Peyer's patch (tissue), 4 donors: ENCODE measurements at regions not wholly inside any gene's neighbourhood (a gene's known extent, or its start where the extent isn't known, plus 50 kb on each side); places are given as distances from the start of the nearest gene placed in this dataset.

Source experiments
- POLR2A ChIP-seq, 2 donors: fragments of 450-650 bp; IDR thresholded peaks; one replicate each; pipeline ENCODE4 v1.5.1; 2017; ENCODE audit warnings: antibody characterized with exemption in 2 of 2, mild to moderate bottlenecking in 2 of 2, moderate library complexity in 2 of 2
- TF ChIP-seq, protein P1 (sequence below), 6 experiments: fragments of 450-650 bp in 4 of 6; fragments of 200-600 bp in 2 of 6; sonication (generic) in 1 of 6; IDR thresholded peaks; one replicate each; pipeline ENCODE4 v1.5.1; 2017 to 2019; ENCODE audit warnings: antibody characterized with exemption in 6 of 6, mild to moderate bottlenecking in 3 of 6, moderate library complexity in 1 of 6

- TF ChIP-seq, protein P1, sequence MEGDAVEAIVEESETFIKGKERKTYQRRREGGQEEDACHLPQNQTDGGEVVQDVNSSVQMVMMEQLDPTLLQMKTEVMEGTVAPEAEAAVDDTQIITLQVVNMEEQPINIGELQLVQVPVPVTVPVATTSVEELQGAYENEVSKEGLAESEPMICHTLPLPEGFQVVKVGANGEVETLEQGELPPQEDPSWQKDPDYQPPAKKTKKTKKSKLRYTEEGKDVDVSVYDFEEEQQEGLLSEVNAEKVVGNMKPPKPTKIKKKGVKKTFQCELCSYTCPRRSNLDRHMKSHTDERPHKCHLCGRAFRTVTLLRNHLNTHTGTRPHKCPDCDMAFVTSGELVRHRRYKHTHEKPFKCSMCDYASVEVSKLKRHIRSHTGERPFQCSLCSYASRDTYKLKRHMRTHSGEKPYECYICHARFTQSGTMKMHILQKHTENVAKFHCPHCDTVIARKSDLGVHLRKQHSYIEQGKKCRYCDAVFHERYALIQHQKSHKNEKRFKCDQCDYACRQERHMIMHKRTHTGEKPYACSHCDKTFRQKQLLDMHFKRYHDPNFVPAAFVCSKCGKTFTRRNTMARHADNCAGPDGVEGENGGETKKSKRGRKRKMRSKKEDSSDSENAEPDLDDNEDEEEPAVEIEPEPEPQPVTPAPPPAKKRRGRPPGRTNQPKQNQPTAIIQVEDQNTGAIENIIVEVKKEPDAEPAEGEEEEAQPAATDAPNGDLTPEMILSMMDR (IDR thresholded peaks at IDR 0.05), result no peak
- no peak for TF ChIP-seq POLR2A (IDR thresholded peaks at IDR 0.05)
Measured at GRCh38 chr12:91368613-91369012, 186.0 kb upstream of the DCN start.
